Kidney (tissue), 13 donors: ENCODE measurements at regions not wholly inside any gene's neighbourhood (a gene's known extent, or its start where the extent isn't known, plus 50 kb on each side); places are given as distances from the start of the nearest gene placed in this dataset.

Experiments used
- DNase-seq, 5 donors: peaks; one replicate each; pipeline ENCODE4 v3.0.0-alpha.2; 2013 to 2020
- FAIRE-seq: peaks from 2 replicates; lab custom pipeline; 2012; peaks lifted over from hg19 to GRCh38; lab: Jason Lieb, UNC
- H3K27ac ChIP-seq, 2 donors: one replicate each; pipeline ENCODE4 v1.7.0; 2013; ENCODE audit warnings: low read depth in 2 of 2, low read length in 2 of 2, inconsistent platforms in 1 of 2
- H3K27me3 ChIP-seq: one replicate; pipeline ENCODE4 v1.7.1; 2013; ENCODE audit warnings: low read length, inconsistent platforms; ENCODE audit not compliant: control insufficient read depth, insufficient read depth
- H3K36me3 ChIP-seq, 3 donors: one replicate each; pipeline versions ENCODE4 v1.7.0 to v1.7.1; 2013; ENCODE audit warnings: low read length in 3 of 3, control low read depth in 1 of 3, inconsistent platforms in 1 of 3; ENCODE audit not compliant: insufficient read depth in 3 of 3, control insufficient read depth in 2 of 3
- H3K4me1 ChIP-seq, 3 donors: one replicate each; pipeline versions ENCODE4 v1.7.0 to v1.7.1; 2013; ENCODE audit warnings: low read length in 3 of 3, inconsistent platforms in 1 of 3, low read depth in 1 of 3; ENCODE audit not compliant: control insufficient read depth in 2 of 3, insufficient read depth in 2 of 3
- H3K4me3 ChIP-seq, 3 donors: one replicate each; pipeline versions ENCODE4 v1.7.0 to v1.8.1; 2013; ENCODE audit warnings: low read length in 3 of 3, control low read depth in 1 of 3, inconsistent platforms in 1 of 3
- H3K9ac ChIP-seq, 3 donors: one replicate each; pipeline versions ENCODE4 v1.7.0 to v1.7.1; 2013; ENCODE audit warnings: low read length in 3 of 3, control low read depth in 1 of 3, inconsistent platforms in 1 of 3
- H3K9me3 ChIP-seq, 3 donors: one replicate each; pipeline versions ENCODE4 v1.7.0 to v1.7.1; 2013; ENCODE audit warnings: low read length in 3 of 3, control low read depth in 1 of 3, inconsistent platforms in 1 of 3; ENCODE audit not compliant: control insufficient read depth in 2 of 3, insufficient read depth in 1 of 3
- intact Hi-C: fragments of 100-400 bp; cut with DNase I; formaldehyde crosslinking; loops from one replicate; pipeline ENCODE4 v1.11.1; 2022
- TF ChIP-seq, protein P1 (sequence below): IDR thresholded peaks from 3 replicates; pipeline ENCODE4 v1.5.1; 2012; ENCODE audit warnings: mild to moderate bottlenecking, moderate library complexity, borderline replicate concordance; ENCODE audit not compliant: insufficient read depth; ENCODE audit errors: extremely low read depth
- donor health status: control.
- donor health status: control.
- donor health status: control.
- donor health status: control.
- donor health status: control.
- donor health status: DM: yes; HTN: yes; CAD: no.
- donor health status: Normal renal cell carcinoma (clear cell type).

GRCh38 chr1:218694636-218695035 is 349.5 kb downstream of the TGFB2 start:
- no peak overlapping the region for H3K4me3 ChIP-seq
- intact Hi-C loops = no loop called here
- peaks cover 0 to 5% (median 0%) of the 10 kb centered on the region in 3 donors for H3K9me3 ChIP-seq
- DNase-seq = no peak
- no peak for FAIRE-seq
- H3K4me1 ChIP-seq = no peaks in the 10 kb centered on the region
- no peak overlapping the region for H3K27ac ChIP-seq
- no peaks in the 10 kb centered on the region for H3K36me3 ChIP-seq
- H3K27me3 ChIP-seq = no peaks in the 10 kb centered on the region
- no peak overlapping the region for H3K9ac ChIP-seq
- TF ChIP-seq, protein P1, sequence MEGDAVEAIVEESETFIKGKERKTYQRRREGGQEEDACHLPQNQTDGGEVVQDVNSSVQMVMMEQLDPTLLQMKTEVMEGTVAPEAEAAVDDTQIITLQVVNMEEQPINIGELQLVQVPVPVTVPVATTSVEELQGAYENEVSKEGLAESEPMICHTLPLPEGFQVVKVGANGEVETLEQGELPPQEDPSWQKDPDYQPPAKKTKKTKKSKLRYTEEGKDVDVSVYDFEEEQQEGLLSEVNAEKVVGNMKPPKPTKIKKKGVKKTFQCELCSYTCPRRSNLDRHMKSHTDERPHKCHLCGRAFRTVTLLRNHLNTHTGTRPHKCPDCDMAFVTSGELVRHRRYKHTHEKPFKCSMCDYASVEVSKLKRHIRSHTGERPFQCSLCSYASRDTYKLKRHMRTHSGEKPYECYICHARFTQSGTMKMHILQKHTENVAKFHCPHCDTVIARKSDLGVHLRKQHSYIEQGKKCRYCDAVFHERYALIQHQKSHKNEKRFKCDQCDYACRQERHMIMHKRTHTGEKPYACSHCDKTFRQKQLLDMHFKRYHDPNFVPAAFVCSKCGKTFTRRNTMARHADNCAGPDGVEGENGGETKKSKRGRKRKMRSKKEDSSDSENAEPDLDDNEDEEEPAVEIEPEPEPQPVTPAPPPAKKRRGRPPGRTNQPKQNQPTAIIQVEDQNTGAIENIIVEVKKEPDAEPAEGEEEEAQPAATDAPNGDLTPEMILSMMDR = no peak

GRCh38 chr1:218695525-218695924 is 350.4 kb downstream of the TGFB2 start:
- H3K27ac ChIP-seq = no peak overlapping the region
- H3K9ac ChIP-seq = no peak overlapping the region
- no peak overlapping the region for H3K4me3 ChIP-seq
- H3K4me1 ChIP-seq = no peaks in the 10 kb centered on the region
- DNase-seq = no peak
- intact Hi-C loops = no loop called here
- H3K9me3 ChIP-seq = no peaks in the 10 kb centered on the region
- H3K36me3 ChIP-seq = no peaks in the 10 kb centered on the region
- H3K27me3 ChIP-seq = no peaks in the 10 kb centered on the region
- FAIRE-seq = no peak
- TF ChIP-seq, protein P1 = no peak

DNA sequence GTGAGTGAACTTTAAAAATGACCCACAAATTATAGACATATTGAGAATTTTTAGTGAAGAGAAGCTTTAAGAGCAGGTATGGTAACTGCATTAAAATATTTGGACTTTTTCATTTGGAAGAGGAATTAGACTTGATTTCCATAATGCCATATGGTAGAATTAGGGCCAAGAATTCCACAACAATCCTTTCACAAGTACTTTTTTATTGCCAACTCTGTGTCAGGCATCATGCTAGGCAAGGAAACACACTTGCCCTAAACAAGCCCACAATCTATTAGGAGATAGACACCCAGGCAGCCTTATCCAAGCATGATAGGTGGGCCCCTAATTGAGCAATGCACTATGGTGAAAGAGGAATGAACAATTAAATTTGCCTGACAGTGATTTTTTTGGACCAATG is 353.0 kb downstream of the TGFB2 start:
- Histone ChIP-seq H3K36me3 (no peaks in the 10 kb centered on the region), H3K27ac (no peak overlapping the region), H3K4me3 (no peak overlapping the region), H3K9me3 (no peaks in the 10 kb centered on the region), H3K27me3 (no peaks in the 10 kb centered on the region), H3K9ac (no peak overlapping the region), H3K4me1 (no peaks in the 10 kb centered on the region)
- TF ChIP-seq, protein P1 = no peak
- intact Hi-C loops = no loop called here
- FAIRE-seq (no peak), DNase-seq (no peak)

- Histone ChIP-seq H3K36me3 (no peaks in the 10 kb centered on the region), H3K4me1 (no peaks in the 10 kb centered on the region), H3K27ac (no peak overlapping the region), H3K27me3 (no peaks in the 10 kb centered on the region), H3K9ac (no peak overlapping the region), H3K9me3 (no peaks in the 10 kb centered on the region), H3K4me3 (no peak overlapping the region)
- intact Hi-C loops = no loop called here
- DNase-seq = no peak
- FAIRE-seq = no peak
- TF ChIP-seq, protein P1 = no peak
These were observed 354.3 kb downstream of the TGFB2 start for GRCh38 chr1:218699421-218699820.
